Mesothelial cell of epicardium (in vitro differentiated cells): ENCODE measurements at regions not wholly inside any gene's neighbourhood (a gene's known extent, or its start where the extent isn't known, plus 50 kb on each side); places are given as distances from the start of the nearest gene placed in this dataset.

Source experiments
- DNase-seq, 2 experiments: peaks; one replicate each; pipeline ENCODE4 v3.0.0; 2021; ENCODE audit warnings: low spot score in 2 of 2; ENCODE audit not compliant: unreplicated experiment in 2 of 2
- H3K27ac Mint-ChIP-seq: 2 replicates; pipeline ENCODE4 v1.8.0; 2021; ENCODE audit warnings: mixed read lengths
- H3K27me3 Mint-ChIP-seq: 2 replicates; pipeline ENCODE4 v1.8.0; 2021; ENCODE audit warnings: low read depth, mixed read lengths
- H3K36me3 Mint-ChIP-seq: 2 replicates; pipeline ENCODE4 v1.8.0; 2021; ENCODE audit warnings: mixed read lengths
- H3K4me1 Mint-ChIP-seq: 2 replicates; pipeline ENCODE4 v1.8.0; 2021; ENCODE audit warnings: mixed read lengths
- H3K4me3 Mint-ChIP-seq: 2 replicates; pipeline ENCODE4 v1.8.0; 2021; ENCODE audit warnings: mild to moderate bottlenecking, moderate library complexity, mixed read lengths
- H3K9me3 Mint-ChIP-seq: 2 replicates; pipeline ENCODE4 v1.8.0; 2021; ENCODE audit warnings: mixed read lengths
- TF ChIP-seq, protein P1 (sequence below): fragments of 200-600 bp; sonication (generic); IDR thresholded peaks from one replicate; pipeline ENCODE4 v1.5.0; 2021; ENCODE audit warnings: antibody characterized with exemption; ENCODE audit not compliant: unreplicated experiment

DNA sequence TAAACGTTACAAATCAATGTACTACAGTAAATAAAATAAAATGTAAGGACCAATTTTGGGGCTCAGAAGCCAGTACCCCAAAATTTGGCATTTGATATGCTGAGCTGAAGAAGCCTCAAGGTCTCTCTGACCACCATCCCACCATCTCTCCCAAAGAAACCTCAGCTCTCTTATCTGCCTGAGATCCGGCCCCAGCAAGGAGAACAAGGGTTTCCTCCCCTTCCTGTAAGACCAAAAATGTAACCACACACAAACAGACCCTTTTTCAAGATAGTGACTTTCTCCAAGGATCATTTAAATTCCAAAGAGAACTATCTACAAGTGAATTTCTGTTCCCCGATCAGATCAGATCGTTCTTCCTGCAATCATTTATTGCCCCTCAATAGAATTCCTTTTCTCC, 68.1 kb upstream of the SLC45A1 start:
- no peak overlapping the region for H3K27ac Mint-ChIP-seq
- no peaks in the 10 kb centered on the region for H3K9me3 Mint-ChIP-seq
- H3K27me3 Mint-ChIP-seq = no peaks in the 10 kb centered on the region
- H3K4me3 Mint-ChIP-seq = no peak overlapping the region
- H3K36me3 Mint-ChIP-seq = no peaks in the 10 kb centered on the region
- H3K4me1 Mint-ChIP-seq = peaks cover 6% of the 10 kb centered on the region
- TF ChIP-seq, protein P1, sequence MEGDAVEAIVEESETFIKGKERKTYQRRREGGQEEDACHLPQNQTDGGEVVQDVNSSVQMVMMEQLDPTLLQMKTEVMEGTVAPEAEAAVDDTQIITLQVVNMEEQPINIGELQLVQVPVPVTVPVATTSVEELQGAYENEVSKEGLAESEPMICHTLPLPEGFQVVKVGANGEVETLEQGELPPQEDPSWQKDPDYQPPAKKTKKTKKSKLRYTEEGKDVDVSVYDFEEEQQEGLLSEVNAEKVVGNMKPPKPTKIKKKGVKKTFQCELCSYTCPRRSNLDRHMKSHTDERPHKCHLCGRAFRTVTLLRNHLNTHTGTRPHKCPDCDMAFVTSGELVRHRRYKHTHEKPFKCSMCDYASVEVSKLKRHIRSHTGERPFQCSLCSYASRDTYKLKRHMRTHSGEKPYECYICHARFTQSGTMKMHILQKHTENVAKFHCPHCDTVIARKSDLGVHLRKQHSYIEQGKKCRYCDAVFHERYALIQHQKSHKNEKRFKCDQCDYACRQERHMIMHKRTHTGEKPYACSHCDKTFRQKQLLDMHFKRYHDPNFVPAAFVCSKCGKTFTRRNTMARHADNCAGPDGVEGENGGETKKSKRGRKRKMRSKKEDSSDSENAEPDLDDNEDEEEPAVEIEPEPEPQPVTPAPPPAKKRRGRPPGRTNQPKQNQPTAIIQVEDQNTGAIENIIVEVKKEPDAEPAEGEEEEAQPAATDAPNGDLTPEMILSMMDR = no peak
- no peak for DNase-seq

DNA sequence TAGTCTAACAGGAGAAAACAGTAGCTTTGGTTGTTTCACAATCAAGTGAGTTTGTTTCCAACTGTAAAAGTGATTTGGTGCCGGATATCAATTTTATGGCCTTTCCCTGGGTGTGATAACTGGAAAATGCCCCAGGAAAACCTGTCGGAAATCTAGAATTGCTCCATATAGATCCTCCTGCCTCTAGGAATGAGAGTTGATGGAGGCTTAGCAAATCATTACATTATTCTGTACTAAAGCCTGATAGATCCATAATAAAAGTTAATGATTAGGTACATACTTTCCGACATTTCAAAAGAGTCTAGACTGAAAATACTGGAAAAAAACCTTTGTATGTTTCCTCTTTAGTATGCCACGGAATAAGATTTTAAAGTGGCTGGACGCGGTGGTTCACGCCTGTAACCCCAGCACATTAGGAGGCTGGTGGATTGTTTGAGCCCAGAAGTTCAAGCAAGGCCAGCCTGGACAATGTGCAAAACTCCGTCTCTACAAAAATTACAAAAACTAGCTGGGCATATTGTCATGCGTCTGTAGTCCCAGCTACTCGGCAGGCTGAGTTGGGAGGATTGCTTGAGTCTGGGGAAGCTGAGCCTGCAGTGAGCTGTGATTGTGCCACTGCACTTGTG, 70.0 kb upstream of the SLC45A1 start:
- TF ChIP-seq, protein P1 = no peak

DNA sequence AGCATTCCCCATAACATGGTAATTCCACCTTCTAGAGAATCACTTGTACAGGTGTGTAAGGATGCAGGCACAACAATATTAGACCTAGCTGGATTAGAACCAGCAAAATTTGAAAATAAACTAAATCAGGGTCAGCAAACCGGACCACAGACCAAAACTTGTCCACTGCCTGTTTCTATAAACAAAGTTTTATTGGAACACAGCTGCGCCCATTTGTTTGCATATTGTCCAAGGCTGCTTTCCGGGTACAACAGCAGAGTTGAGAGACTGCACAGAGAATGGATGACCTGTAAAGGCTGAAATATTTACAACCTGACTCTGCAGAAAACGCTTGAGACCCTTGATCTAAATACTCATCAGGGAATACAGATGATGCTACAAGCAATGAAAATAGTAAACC, 73.6 kb upstream of the SLC45A1 start:
- no peaks in the 10 kb centered on the region for H3K9me3 Mint-ChIP-seq
- no peak for DNase-seq
- H3K27me3 Mint-ChIP-seq = no peaks in the 10 kb centered on the region
- TF ChIP-seq, protein P1 = no peak
- no peaks in the 10 kb centered on the region for H3K36me3 Mint-ChIP-seq
- H3K27ac Mint-ChIP-seq = no peak overlapping the region
- H3K4me1 Mint-ChIP-seq = peaks cover 8% of the 10 kb centered on the region
- no peak overlapping the region for H3K4me3 Mint-ChIP-seq

More for the DNA sequence above, 70.0 kb upstream of the SLC45A1 start:
- Mint-ChIP-seq H3K9me3 (no peaks in the 10 kb centered on the region), H3K4me3 (no peak overlapping the region), H3K4me1 (peaks cover 6% of the 10 kb centered on the region), H3K27me3 (no peaks in the 10 kb centered on the region), H3K36me3 (no peaks in the 10 kb centered on the region), H3K27ac (no peak overlapping the region)
- DNase-seq = no peak

DNA sequence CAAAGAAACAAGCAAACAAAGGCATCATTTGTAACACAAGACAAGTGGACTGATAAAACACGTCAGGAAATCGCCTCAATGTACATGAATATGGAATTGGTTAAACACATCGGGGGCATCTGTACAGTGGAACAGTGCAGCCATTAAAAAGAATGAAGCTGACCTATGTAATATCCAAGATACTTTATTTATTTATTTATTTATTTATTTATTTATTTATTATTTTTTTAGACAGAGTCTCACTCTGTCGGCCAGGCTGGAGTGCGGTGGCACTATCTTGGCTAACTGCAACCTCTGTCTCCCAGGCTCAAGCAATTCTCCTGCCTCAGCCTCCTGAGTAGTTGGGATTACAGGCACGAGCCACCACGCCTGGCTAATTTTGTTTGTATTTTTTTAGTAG, 75.4 kb upstream of the SLC45A1 start:
- H3K9me3 Mint-ChIP-seq = no peaks in the 10 kb centered on the region
- H3K36me3 Mint-ChIP-seq = no peaks in the 10 kb centered on the region
- H3K27ac Mint-ChIP-seq = no peak overlapping the region
- H3K27me3 Mint-ChIP-seq = no peaks in the 10 kb centered on the region
- no peak for DNase-seq
- H3K4me1 Mint-ChIP-seq = peaks cover 22% of the 10 kb centered on the region
- TF ChIP-seq, protein P1 = no peak
- no peak overlapping the region for H3K4me3 Mint-ChIP-seq

DNA sequence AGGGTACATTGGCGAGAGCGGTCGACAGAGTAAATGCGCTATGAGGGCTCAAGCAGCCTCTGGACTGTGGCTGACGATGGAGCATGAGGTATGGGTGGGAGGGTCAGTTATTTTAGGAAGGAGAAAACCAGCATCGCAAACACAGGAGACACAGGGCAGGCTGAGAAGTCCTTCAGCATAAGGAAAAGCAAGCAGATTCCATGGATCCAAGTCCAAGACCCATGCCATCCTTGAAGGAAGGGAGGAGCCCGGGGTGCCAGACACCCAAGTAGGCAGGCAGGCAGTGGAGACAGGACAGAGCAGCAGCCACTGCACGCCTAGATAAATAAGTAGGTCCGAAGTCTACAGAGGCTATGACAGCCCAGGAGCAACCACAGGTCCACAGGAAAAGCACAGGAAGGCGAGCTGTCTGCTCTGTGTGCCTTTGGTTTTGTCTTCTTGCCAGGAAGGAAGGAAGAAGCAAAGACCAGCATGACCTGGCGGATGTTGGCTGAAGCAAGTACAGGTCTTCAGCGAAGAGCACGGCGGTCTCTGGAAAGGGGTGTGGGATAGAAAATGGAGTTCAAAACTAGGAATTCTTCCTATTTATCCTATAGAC, 76.4 kb upstream of the SLC45A1 start:
- H3K27ac Mint-ChIP-seq = no peak overlapping the region
- TF ChIP-seq, protein P1 = no peak

More for the DNA sequence above, 76.4 kb upstream of the SLC45A1 start:
- Mint-ChIP-seq H3K4me1 (peaks cover 22% of the 10 kb centered on the region), H3K36me3 (no peaks in the 10 kb centered on the region), H3K27me3 (no peaks in the 10 kb centered on the region), H3K9me3 (no peaks in the 10 kb centered on the region), H3K4me3 (no peak overlapping the region)
- DNase-seq = no peak
